ENCODE measurements at regions not wholly inside any gene's neighbourhood (a gene's known extent, or its start where the extent isn't known, plus 50 kb on each side); places are given as distances from the start of the nearest gene placed in this dataset.
"Not testable (repeated sequence)": the region's sequence is repeated elsewhere in the genome, so short reads cannot be mapped to it uniquely, and the experiment has no call there.

GRCh38 chr7:79786187-79786586 is 332.7 kb upstream of the MAGI2 start:
- FAIRE-seq (no peak), DNase-seq (ENCODE audit: insufficient read length, low spot score) (no peak)

DNA sequence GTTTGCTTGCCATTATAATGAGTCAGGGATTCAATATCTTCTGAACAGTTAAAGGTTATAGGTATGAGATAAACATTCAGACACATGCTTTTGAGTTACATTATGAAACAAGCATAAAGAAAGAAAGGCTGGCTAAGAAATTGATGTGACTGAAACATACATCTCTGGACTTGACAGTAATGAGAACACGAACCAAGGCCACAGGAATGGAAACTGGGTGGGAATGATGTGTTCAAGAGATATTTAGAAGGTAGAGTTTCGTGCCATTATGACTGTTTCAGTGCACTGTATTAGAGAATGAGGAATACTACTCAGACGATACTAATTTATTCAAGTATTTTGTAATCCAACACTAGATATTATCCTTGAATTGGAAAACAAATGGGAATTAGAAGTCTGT is 332.1 kb upstream of the MAGI2 start:
- FAIRE-seq (no peak), DNase-seq (ENCODE audit: insufficient read length, low spot score) (no peak)

DNA sequence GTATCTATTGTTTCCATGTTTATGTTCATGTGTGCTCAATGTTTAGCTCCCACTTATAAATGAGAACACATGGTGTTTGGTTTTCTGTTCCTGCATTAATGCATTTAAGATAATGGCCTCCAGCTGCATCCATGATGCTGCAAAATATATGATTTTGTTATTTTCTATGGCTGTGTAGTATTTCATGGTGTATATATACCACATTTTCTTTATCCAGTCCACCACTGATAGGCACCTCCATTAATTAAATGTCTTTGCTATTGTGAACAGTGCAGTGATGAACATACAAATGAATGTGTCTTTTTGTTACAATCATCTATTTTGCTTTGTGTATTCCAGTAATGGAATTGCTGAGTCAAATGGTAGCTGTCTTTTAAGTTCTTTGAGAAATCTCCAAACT is 329.4 kb upstream of the MAGI2 start:
- no peak for FAIRE-seq
- no peak for DNase-seq (ENCODE audit: insufficient read length, low spot score)

DNA sequence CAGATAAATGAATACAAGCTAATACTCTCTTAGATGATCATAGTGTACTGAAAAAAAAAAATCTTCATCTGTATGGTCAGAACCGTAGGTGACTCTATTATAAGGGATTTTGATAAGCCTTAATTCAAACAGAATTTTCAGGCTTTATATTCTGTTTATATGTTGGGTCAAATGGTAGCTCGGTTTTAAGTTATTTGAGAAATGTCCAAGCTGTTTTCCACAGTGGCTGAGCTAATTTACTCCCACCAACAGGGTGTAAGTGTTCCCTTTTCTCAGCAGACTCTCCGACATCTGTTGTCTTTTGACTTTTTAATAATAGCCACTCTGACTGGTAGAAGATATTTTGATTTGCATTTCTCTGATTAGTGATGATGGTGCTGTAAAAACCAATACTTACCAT is 328.8 kb upstream of the MAGI2 start:
- DNase-seq (ENCODE audit: insufficient read length, low spot score), result no peak
- FAIRE-seq, result no peak

DNA sequence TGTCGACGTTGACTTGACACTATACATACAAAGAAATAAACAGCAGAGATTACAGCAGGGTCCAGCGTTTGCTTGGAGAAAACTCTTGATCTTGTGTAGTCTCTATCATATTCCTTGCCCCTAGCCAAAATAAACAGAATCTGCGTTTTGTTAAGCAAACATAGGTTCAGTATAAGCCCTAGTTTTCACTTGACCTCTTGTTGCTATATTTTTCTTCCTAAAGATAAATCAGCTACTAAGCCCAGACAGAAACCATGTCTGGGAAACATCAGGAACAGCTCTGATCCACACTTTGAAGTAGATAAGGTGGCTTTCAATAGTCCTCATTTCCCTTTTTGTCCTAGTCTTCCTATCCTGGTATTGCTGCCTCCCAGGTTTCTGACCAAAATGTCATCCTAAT is 328.2 kb upstream of the MAGI2 start:
- DNase-seq (ENCODE audit: insufficient read length, low spot score) (no peak), FAIRE-seq (no peak)

DNA sequence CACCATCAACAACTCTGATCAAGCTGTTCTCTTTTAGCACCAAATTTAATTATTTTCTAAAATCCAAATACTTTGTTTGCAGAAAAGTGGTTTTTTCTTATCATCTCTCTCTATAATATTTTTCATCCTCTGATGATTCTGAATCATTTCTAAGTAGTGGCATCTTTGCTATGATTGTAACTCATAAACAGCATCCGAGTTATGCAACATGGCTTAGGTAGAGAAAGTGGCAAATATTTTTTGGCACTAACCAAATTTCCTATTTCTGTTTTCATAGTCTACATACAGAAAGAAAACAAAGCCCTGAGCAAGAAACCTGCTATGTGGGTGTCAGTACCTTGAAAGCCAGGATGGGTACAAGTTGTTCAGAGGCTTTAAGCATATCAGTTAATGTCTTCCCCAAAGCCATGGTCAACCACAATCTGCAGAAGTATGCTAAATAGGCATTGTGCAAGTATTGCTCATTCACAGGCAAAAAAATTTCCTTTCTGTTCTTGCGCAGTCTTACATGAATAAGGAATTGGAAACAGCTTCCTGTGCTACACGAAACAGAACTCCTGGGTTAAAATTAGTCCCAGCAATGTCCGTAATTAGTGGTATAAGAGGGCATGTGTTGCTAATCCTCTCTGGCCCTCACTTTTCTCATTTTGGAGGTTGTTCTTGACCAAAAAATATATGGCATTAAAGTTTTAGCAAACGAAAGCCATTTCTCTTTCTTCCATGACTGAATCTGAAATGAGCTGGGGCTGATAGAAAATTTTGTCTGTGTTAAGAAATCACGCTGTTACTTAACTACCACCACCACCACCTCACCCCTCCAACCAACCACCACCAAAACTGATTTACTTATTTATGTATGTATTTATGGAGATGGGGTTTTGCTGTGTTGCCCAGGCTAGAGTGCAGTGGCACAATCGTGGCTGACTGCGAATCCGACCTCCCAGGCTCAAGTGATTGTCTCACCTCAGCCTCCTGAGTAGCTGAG is 325.6 kb upstream of the MAGI2 start:
- no peak for FAIRE-seq

DNA sequence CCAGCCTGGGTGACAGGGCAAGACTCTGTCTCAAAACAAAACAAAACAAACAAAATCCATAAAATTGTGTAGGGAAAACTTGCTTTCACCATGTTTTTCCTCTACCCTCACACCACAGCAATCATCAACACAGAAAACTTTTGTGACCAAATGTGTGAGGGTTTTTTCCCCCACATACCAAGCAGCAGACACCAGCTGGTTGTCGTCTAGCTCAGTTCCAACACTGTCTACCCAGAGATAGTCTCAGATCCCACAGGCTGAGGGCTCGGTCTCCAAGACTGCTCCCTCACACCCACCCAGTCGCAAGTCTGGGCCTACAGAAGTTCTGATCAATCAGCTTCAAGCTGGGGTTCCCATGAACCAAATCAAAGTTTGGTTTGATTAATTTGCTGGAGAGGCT is 322.4 kb upstream of the MAGI2 start:
- DNase-seq (ENCODE audit: insufficient read length, low spot score) (no peak), FAIRE-seq (no peak)

More for the DNA sequence above, 325.6 kb upstream of the MAGI2 start:
- DNase-seq (ENCODE audit: insufficient read length, low spot score), result no peak

GRCh38 chr7:79774150-79774549 is 320.7 kb upstream of the MAGI2 start:
- no peak for FAIRE-seq
- no peak for DNase-seq (ENCODE audit: insufficient read length, low spot score)

DNA sequence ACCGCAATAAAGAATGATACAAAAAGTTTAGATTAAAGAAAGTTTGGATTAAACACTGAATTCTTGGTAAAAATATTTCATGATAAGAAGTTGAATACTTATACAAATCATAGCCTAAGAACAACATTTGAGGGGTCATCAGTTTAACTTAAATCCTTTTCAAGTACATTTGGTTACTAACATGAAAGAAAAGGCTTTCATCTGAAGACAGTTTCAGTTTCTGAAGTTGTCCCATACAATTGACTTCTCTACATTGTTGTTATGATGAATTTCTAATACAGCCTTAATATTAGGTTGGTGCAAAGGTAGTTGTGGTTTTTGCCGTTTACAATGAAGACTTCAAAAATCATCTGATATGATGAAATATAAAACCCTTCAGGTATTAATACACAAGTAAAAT is 317.5 kb upstream of the MAGI2 start:
- FAIRE-seq (no peak), DNase-seq (ENCODE audit: insufficient read length, low spot score) (no peak)

GRCh38 chr7:79770063-79770462 is 316.6 kb upstream of the MAGI2 start:
- DNase-seq (ENCODE audit: insufficient read length, low spot score), result no peak
- no peak for FAIRE-seq

GRCh38 chr7:79767876-79768560 is 314.6 kb upstream of the MAGI2 start:
- FAIRE-seq; DNase-seq (ENCODE audit: insufficient read length, low spot score): not testable (repeated sequence)

GRCh38 chr7:79767192-79767591 is 313.7 kb upstream of the MAGI2 start:
- FAIRE-seq; DNase-seq (ENCODE audit: insufficient read length, low spot score): not testable (repeated sequence)

- FAIRE-seq, result no peak
- no peak for DNase-seq (ENCODE audit: insufficient read length, low spot score)
These were observed 308.5 kb upstream of the MAGI2 start for GRCh38 chr7:79761876-79762429.

- DNase-seq (ENCODE audit: insufficient read length, low spot score); FAIRE-seq: not testable (repeated sequence)
These were observed 297.5 kb upstream of the MAGI2 start for GRCh38 chr7:79750941-79751340.

DNA sequence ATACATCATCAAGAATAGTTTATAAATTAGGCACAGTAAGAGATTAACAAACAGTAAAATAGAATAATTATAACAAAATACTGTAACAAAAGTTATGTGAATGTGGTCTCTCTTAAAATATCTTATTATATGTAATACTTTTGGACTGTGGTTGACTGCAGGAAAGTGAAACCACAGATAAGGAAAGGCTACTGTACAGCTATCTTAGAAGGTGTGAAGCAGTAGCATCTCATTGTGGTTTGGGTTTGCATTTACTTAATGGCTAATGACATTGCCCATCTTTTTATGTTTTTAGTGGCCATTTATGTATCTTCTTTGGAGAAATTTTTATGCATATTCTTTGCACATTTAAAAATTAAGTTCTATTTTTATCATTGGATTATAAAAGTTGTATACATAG is 296.4 kb upstream of the MAGI2 start:
- no peak for DNase-seq (ENCODE audit: insufficient read length, low spot score)
- no peak for FAIRE-seq

DNA sequence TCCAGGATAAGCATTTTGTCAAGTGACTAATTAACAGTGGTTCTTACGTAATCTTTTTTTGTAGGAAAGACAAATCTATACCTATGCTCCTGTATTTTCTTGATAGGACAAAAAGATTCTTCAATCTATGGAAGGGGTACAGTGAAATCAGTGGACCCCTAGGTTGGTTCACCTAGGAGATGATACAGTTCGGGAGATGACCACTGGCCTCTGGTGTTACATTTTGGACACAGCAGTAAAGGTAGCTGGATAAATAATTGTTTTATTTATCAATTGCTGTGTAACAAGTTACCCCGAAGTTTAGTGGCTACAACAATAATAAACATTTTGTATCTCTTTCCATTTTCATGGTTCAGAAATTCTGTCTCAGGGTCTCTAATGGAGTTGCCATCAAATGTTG is 288.2 kb upstream of the MAGI2 start:
- DNase-seq (ENCODE audit: insufficient read length, low spot score) (peak; percentile 1), FAIRE-seq (no peak)

GRCh38 chr7:79740076-79740475 is 286.6 kb upstream of the MAGI2 start:
- DNase-seq (ENCODE audit: insufficient read length, low spot score) (no peak), FAIRE-seq (no peak)

DNA sequence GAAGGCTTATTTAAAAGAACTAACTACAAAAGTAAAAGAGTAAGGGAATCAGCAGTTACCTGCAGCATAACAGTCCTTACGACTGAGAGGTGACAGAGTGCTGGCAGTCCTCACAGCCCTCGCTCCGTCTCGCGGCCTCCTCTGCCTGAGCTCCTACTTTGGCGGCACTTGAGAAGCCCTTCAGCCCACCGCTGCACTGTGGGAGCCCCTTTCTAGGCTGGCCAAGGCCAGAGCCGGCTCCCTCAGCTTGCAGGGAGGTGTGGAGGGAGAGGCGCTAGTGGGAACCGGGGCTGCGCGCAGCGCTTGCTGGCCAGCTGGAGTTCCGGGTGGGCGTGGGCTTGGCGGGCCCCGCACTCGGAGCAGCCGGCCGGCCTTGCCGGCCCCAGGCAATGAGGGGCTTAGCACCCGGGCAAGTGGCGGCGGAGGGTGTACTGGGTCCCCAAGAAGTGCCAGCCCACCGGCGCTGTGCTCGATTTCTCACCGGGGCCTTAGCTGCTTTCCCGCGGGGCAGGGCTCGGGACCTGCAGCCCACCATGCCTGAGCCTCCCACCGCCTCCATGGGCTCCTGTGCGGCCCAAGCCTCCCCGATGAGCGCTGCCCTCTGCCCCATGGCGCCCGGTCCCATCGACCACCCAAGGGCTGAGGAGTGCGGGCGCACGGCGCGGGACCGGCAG is 285.7 kb upstream of the MAGI2 start:
- FAIRE-seq; DNase-seq (ENCODE audit: insufficient read length, low spot score): not testable (repeated sequence)

- DNase-seq (ENCODE audit: insufficient read length, low spot score), result no peak
- FAIRE-seq, result no peak
These were observed 283.0 kb upstream of the MAGI2 start for GRCh38 chr7:79736418-79736817.

- DNase-seq (ENCODE audit: insufficient read length, low spot score), result no peak
These were observed 281.5 kb upstream of the MAGI2 start for GRCh38 chr7:79735012-79735411.

DNA sequence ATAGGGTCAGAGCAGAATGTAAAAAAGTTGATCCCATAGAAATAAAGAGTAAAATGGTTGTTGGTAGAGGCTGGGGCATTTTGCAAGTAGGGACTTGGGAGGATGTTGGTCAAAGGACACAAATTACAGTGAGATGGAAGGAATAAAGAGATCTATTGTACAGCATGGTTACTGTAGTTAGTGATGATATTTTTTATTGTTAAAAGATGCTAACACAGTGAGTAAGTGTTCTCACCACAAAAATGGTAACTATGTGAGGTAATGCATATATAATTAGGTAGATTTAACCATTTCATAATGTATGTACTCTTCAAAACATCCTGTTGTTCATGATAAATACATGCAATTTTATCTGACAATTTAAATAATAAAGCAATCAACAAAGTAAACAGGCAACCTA is 280.7 kb upstream of the MAGI2 start:
- DNase-seq (ENCODE audit: insufficient read length, low spot score) (no peak), FAIRE-seq (no peak)

More at GRCh38 chr7:79735012-79735411, 281.5 kb upstream of the MAGI2 start:
- FAIRE-seq, result no peak
